ENCODE measurements at regions not wholly inside any gene's neighbourhood (a gene's known extent, or its start where the extent isn't known, plus 50 kb on each side); places are given as distances from the start of the nearest gene placed in this dataset.

DNA sequence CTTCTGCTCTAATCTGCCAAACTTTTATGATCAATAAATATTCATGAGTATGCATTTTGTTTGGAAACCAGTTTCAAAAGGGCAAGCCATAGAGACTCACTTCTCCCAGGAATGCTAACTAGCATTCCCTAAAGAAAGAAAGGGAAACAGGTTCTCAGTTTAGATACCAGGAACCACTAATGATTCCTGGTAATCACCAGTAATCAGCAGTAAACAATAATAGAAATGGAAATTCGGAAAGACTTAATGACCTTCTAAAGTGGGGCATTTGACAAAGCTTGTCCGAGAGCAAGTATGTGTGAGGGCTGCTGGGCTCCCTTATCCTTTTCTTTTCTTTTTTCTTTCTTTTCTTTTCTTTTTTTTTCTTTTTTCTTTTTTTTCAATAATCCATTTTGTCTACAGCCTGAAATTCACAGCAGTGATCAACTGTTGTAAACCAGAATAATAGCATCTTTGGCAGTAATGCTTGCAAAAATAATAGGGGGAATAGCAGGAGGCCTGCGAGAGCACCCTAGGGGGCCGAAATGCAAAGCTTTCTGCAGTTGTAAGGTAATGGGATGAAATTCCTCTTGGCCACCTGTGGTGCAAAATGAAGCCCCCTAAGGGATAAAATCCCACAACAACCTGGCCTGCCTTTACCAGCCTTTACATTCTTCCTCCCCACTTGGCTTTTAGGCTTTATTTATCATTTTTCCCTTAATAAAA, 253.2 kb downstream of the ZPLD1 start:
- TF ChIP-seq, protein P1, sequence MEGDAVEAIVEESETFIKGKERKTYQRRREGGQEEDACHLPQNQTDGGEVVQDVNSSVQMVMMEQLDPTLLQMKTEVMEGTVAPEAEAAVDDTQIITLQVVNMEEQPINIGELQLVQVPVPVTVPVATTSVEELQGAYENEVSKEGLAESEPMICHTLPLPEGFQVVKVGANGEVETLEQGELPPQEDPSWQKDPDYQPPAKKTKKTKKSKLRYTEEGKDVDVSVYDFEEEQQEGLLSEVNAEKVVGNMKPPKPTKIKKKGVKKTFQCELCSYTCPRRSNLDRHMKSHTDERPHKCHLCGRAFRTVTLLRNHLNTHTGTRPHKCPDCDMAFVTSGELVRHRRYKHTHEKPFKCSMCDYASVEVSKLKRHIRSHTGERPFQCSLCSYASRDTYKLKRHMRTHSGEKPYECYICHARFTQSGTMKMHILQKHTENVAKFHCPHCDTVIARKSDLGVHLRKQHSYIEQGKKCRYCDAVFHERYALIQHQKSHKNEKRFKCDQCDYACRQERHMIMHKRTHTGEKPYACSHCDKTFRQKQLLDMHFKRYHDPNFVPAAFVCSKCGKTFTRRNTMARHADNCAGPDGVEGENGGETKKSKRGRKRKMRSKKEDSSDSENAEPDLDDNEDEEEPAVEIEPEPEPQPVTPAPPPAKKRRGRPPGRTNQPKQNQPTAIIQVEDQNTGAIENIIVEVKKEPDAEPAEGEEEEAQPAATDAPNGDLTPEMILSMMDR (IDR thresholded peaks at IDR 0.05; ENCODE audit: poor library complexity, severe bottlenecking): no peak
- TF ChIP-seq SMC3 (conservative IDR thresholded peaks at IDR 0.05; ENCODE audit: poor library complexity): no peak
- TF ChIP-seq EZH2 (IDR thresholded peaks at IDR 0.05; ENCODE audit: borderline replicate concordance, insufficient read depth, low read length, poor library complexity, severe bottlenecking): no peak
- TF ChIP-seq POLR2AphosphoS5 (IDR thresholded peaks at IDR 0.05): peak; percentile 47
- TF ChIP-seq TAF1 (IDR thresholded peaks at IDR 0.05; ENCODE audit: low read depth): no peak
- peak; percentile 42 for TF ChIP-seq REST (IDR thresholded peaks at IDR 0.05; ENCODE audit: borderline replicate concordance)
- TF ChIP-seq EP300 (conservative IDR thresholded peaks at IDR 0.05; ENCODE audit: poor library complexity, severe bottlenecking): no peak
